ENCODE measurements at regions not wholly inside any gene's neighbourhood (a gene's known extent, or its start where the extent isn't known, plus 50 kb on each side); places are given as distances from the start of the nearest gene placed in this dataset.

DNA sequence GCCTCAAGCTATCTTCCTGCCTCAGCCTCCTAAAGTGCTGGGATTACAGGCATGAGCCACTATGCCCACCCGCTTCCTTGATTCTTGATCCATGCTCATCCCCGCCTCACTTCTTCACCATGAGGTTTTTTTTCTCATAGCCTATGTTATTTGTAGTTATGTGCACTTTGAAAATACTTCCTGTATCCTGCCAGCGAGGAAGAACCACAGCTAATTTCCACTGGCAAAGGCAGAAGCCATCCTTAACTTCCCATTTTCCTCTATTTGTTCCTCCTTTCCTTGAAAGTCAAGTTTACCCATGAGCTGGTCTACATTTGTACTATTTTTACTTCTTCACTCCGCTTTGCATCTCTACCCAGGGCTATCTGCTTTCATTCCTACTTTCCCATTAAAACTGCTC lies 189.7 kb upstream of the ZFHX3 start:
- H3K27me3 ChIP-seq (replicated peaks in 1 of 7), result no peaks in the 10 kb centered on the region
- no peak for TF ChIP-seq POLR2A (IDR thresholded peaks at IDR 0.05)
- TF ChIP-seq, protein P1, sequence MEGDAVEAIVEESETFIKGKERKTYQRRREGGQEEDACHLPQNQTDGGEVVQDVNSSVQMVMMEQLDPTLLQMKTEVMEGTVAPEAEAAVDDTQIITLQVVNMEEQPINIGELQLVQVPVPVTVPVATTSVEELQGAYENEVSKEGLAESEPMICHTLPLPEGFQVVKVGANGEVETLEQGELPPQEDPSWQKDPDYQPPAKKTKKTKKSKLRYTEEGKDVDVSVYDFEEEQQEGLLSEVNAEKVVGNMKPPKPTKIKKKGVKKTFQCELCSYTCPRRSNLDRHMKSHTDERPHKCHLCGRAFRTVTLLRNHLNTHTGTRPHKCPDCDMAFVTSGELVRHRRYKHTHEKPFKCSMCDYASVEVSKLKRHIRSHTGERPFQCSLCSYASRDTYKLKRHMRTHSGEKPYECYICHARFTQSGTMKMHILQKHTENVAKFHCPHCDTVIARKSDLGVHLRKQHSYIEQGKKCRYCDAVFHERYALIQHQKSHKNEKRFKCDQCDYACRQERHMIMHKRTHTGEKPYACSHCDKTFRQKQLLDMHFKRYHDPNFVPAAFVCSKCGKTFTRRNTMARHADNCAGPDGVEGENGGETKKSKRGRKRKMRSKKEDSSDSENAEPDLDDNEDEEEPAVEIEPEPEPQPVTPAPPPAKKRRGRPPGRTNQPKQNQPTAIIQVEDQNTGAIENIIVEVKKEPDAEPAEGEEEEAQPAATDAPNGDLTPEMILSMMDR (IDR thresholded peaks at IDR 0.05 in 8 of 11, conservative IDR thresholded peaks at IDR 0.05 in 3 of 11), result no peak
- no peak for TF ChIP-seq POLR2AphosphoS5 (IDR thresholded peaks at IDR 0.05)
- no peaks in the 10 kb centered on the region for H3K36me3 ChIP-seq
- H3K4me3 ChIP-seq, result no peak overlapping the region
- H3K4me1 ChIP-seq, result peaks cover 4 to 34% (median 9%) of the 10 kb centered on the region in 6 donors
- 76 to 79% (median 78%) methylated on average over 4 of the region's 4 CpGs for WGBS, 5 donors
- no peaks in the 10 kb centered on the region for H3K9me3 ChIP-seq
- no peak overlapping the region for H3K27ac ChIP-seq
- intact Hi-C loops (cut with DNase I; ENCODE audit: low total_unique reads), result no loop called here
- DNase-seq, result no peak

DNA sequence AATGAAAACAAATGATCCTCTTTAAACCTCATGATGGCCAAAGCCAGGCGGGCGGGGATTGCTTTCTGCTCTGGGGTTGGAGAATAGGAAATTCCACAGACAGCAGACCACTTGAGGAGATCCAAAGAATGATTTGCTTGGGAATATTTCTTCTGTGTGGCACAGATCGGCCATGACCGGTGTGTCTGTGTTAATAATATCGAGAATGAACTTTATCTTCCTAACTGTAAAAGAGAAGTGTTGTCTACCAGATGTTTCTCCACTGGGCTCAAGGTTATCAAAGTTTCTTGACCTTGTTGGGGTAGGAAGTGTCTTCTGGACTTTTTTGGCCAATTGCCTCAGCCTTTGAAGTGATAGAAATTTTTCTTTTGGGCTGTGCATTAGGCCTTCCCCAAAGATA lies 186.6 kb upstream of the ZFHX3 start:
- H3K9me3 ChIP-seq, result no peaks in the 10 kb centered on the region
- H3K27me3 ChIP-seq (replicated peaks in 1 of 7), result no peaks in the 10 kb centered on the region
- no peak overlapping the region for H3K27ac ChIP-seq
- H3K4me1 ChIP-seq, result peaks cover 4 to 33% (median 9%) of the 10 kb centered on the region in 6 donors
- no peaks in the 10 kb centered on the region for H3K36me3 ChIP-seq
- no peak overlapping the region for H3K4me3 ChIP-seq
- no peak for DNase-seq
- intact Hi-C loops (cut with DNase I; ENCODE audit: low total_unique reads), result no loop called here
- no peak for TF ChIP-seq POLR2AphosphoS5 (IDR thresholded peaks at IDR 0.05)
- TF ChIP-seq POLR2A (IDR thresholded peaks at IDR 0.05), result no peak
- TF ChIP-seq, protein P1 (IDR thresholded peaks at IDR 0.05 in 8 of 11, conservative IDR thresholded peaks at IDR 0.05 in 3 of 11), result no peak
- 58 to 75% (median 69%) methylated on average over 5 of the region's 5 CpGs for WGBS, 5 donors

DNA sequence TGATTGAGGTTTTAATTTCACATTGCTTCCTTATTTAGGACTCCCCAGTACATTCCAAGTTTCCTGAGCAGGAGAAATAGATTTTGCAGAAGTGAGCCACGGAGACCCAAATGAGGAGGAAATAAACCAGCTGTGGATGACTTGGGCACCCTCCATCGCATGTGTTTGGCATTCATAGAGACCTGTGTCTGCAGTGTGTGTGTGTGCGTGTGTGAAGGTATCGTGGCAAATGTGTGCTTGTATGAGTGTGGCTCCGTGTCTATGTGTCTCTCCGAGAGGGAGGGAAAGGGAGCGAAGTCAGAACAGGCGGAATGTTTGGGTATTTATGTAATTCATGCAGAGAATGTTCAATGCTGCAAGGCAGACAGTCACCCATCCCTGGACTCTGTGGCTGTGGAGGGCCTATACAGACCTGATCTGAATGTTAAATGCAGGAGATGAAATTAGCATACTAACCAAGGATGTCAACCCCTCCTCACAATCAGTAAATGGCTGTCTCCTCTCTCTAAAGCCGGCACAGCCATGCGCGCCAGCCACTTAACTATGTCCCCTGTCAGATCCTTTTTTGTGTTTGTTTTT lies 186.0 kb upstream of the ZFHX3 start:
- Histone ChIP-seq H3K4me1 (peaks cover 4 to 28% (median 9%) of the 10 kb centered on the region in 6 donors), H3K27ac (no peak overlapping the region), H3K36me3 (no peaks in the 10 kb centered on the region), H3K9me3 (no peaks in the 10 kb centered on the region), H3K27me3 (replicated peaks in 1 of 7) (no peaks in the 10 kb centered on the region), H3K4me3 (no peak overlapping the region)
- WGBS, 5 donors, result 58 to 70% (median 70%) methylated on average over 11 of the region's 11 CpGs
- TF ChIP-seq POLR2AphosphoS5 (IDR thresholded peaks at IDR 0.05), result no peak
- TF ChIP-seq POLR2A (IDR thresholded peaks at IDR 0.05), result no peak
- TF ChIP-seq, protein P1 (IDR thresholded peaks at IDR 0.05 in 8 of 11, conservative IDR thresholded peaks at IDR 0.05 in 3 of 11), result no peak
- intact Hi-C loops (cut with DNase I; ENCODE audit: low total_unique reads), result no loop called here
- no peak for DNase-seq

DNA sequence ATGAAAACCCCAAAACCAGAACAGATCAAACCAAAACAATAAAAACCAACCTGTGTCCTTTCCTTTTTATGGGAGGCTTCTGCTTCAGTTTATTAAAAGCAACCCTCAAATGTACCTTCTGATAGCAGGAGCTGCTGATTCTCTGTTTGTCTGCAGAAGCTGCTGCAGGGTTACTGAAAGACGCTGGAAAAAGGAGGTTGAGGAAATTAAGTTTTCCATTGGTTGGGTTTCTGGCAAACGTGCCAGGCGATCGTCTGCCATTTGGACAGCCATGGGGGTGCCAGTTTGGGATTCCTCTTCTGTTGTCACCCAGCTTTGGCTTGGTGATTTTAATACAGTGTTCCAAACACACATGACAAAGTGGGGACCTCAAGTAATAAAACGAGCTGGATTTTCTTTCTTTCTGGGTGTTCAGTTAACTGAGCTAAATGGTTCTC lies 185.4 kb upstream of the ZFHX3 start:
- intact Hi-C loops (cut with DNase I; ENCODE audit: low total_unique reads), result no loop called here
- Histone ChIP-seq H3K27me3 (replicated peaks in 1 of 7) (no peaks in the 10 kb centered on the region), H3K4me3 (no peak overlapping the region), H3K27ac (no peak overlapping the region), H3K9me3 (no peaks in the 10 kb centered on the region), H3K4me1 (peaks cover 4 to 23% (median 9%) of the 10 kb centered on the region in 6 donors), H3K36me3 (no peaks in the 10 kb centered on the region)
- WGBS, 5 donors, result 60 to 76% (median 65%) methylated on average over 5 of the region's 5 CpGs
- TF ChIP-seq, protein P1 (IDR thresholded peaks at IDR 0.05 in 8 of 11, conservative IDR thresholded peaks at IDR 0.05 in 3 of 11), result no peak
- TF ChIP-seq POLR2A (IDR thresholded peaks at IDR 0.05), result no peak
- no peak for TF ChIP-seq POLR2AphosphoS5 (IDR thresholded peaks at IDR 0.05)
- no peak for DNase-seq

Data from spleen (tissue), 11 donors.